Colon (tissue), 2 donors: ENCODE measurements at regions not wholly inside any gene's neighbourhood (a gene's known extent, or its start where the extent isn't known, plus 50 kb on each side); places are given as distances from the start of the nearest gene placed in this dataset.
"Not testable (repeated sequence)": the region's sequence is repeated elsewhere in the genome, so short reads cannot be mapped to it uniquely, and the experiment has no call there.

Experiments used
- FAIRE-seq: peaks from 2 replicates; lab custom pipeline; 2012; peaks lifted over from hg19 to GRCh38; lab: Jason Lieb, UNC
- donor health status: control.
- donor health status: control.

GRCh38 chr3:20394243-20394642 lies 208.2 kb upstream of the SGO1 start:
- no peak for FAIRE-seq

- FAIRE-seq: no peak
Measured at GRCh38 chr3:20391644-20392043, 205.6 kb upstream of the SGO1 start.

GRCh38 chr3:20388971-20389370 lies 203.0 kb upstream of the SGO1 start:
- no peak for FAIRE-seq

- no peak for FAIRE-seq
Measured at GRCh38 chr3:20380295-20380694, 194.3 kb upstream of the SGO1 start.

- no peak for FAIRE-seq
Measured at GRCh38 chr3:20378315-20378714, 192.3 kb upstream of the SGO1 start.

- FAIRE-seq: no peak
Measured at GRCh38 chr3:20376665-20377217, 190.7 kb upstream of the SGO1 start.

GRCh38 chr3:20375302-20375701 lies 189.3 kb upstream of the SGO1 start:
- FAIRE-seq: no peak

- FAIRE-seq: not testable (repeated sequence)
Measured at GRCh38 chr3:20370273-20371063, 184.5 kb upstream of the SGO1 start.

- no peak for FAIRE-seq
Measured at GRCh38 chr3:20361000-20361399, 175.0 kb upstream of the SGO1 start.

- FAIRE-seq: no peak
Measured at GRCh38 chr3:20353286-20353685, 167.3 kb upstream of the SGO1 start.

- no peak for FAIRE-seq
Measured at GRCh38 chr3:20352546-20353179, 166.7 kb upstream of the SGO1 start.

- no peak for FAIRE-seq
Measured at GRCh38 chr3:20350449-20350848, 164.4 kb upstream of the SGO1 start.

GRCh38 chr3:20346916-20347315 lies 160.9 kb upstream of the SGO1 start:
- no peak for FAIRE-seq

- FAIRE-seq: no peak
Measured at GRCh38 chr3:20346369-20346768, 160.4 kb upstream of the SGO1 start.

- no peak for FAIRE-seq
Measured at GRCh38 chr3:20344400-20344959, 158.5 kb upstream of the SGO1 start.

GRCh38 chr3:20343790-20344189 lies 157.8 kb upstream of the SGO1 start:
- FAIRE-seq: no peak

GRCh38 chr3:20340324-20340928 lies 154.4 kb upstream of the SGO1 start:
- FAIRE-seq: no peak

- FAIRE-seq: no peak
Measured at GRCh38 chr3:20336572-20336971, 150.6 kb upstream of the SGO1 start.

- FAIRE-seq: no peak
Measured at GRCh38 chr3:20334842-20335241, 148.8 kb upstream of the SGO1 start.

GRCh38 chr3:20327889-20328288 lies 141.9 kb upstream of the SGO1 start:
- no peak for FAIRE-seq

- peak; percentile 69 for FAIRE-seq
Measured at GRCh38 chr3:20326541-20326940, 140.5 kb upstream of the SGO1 start.

- no peak for FAIRE-seq
Measured at GRCh38 chr3:20325563-20325962, 139.6 kb upstream of the SGO1 start.
